GM12878 (cell line): ENCODE measurements at regions not wholly inside any gene's neighbourhood (a gene's known extent, or its start where the extent isn't known, plus 50 kb on each side); places are given as distances from the start of the nearest gene placed in this dataset.

Source experiments
- CREB1 ChIP-seq: IDR thresholded peaks from 2 replicates; pipeline ENCODE4 v1.6.1; 2012; ENCODE audit warnings: low read depth, mild to moderate bottlenecking, inconsistent platforms
- CTCF ChIP-seq, 3 experiments: IDR thresholded peaks in 2 of 3; conservative IDR thresholded peaks in 1 of 3; 2 replicates each; pipeline ENCODE4 v1.5.1; 2011; ENCODE audit warnings: low read depth in 3 of 3, low read length in 3 of 3, mild to moderate bottlenecking in 3 of 3, control low read depth in 2 of 3, moderate library complexity in 2 of 3, inconsistent platforms in 1 of 3, mixed read lengths in 1 of 3; ENCODE audit not compliant: control insufficient read depth in 2 of 3, insufficient read depth in 1 of 3; ENCODE audit errors: extremely low read depth in 1 of 3
- HDGF ChIP-seq: fragments of 450-650 bp; IDR thresholded peaks from 2 replicates; pipeline ENCODE4 v1.6.1; 2016; ENCODE audit warnings: antibody characterized with exemption
- JUND ChIP-seq: IDR thresholded peaks from 2 replicates; pipeline ENCODE4 v1.6.1; 2012; ENCODE audit warnings: low read depth, mild to moderate bottlenecking, low read length, improper control_type of control experiment, moderate library complexity
- POLR2A ChIP-seq: IDR thresholded peaks from 2 replicates; pipeline ENCODE4 v1.6.1; 2011; ENCODE audit warnings: low read depth, mild to moderate bottlenecking, low read length
- POLR2AphosphoS2 ChIP-seq: IDR thresholded peaks from 2 replicates; pipeline ENCODE4 v1.6.1; 2011; ENCODE audit warnings: low read depth, mild to moderate bottlenecking, low read length, improper control_type of control experiment, moderate library complexity
- SIN3A ChIP-seq: IDR thresholded peaks from 2 replicates; pipeline ENCODE4 v1.6.1; 2012; ENCODE audit warnings: low read depth, low read length, improper control_type of control experiment
- SMC3 ChIP-seq: IDR thresholded peaks from 2 replicates; pipeline ENCODE4 v1.6.1; 2011; ENCODE audit warnings: low read length, improper control_type of control experiment, borderline replicate concordance
- USF1 ChIP-seq: IDR thresholded peaks from 2 replicates; pipeline ENCODE4 v1.6.1; 2011; ENCODE audit warnings: borderline replicate concordance, low read depth, mild to moderate bottlenecking, moderate library complexity, mixed read lengths, low read length; ENCODE audit not compliant: insufficient read depth; ENCODE audit errors: extremely low read length
- ZNF24 ChIP-seq: fragments of 450-650 bp; IDR thresholded peaks from 2 replicates; pipeline ENCODE4 v1.6.1; 2017; ENCODE audit warnings: antibody characterized with exemption, mild to moderate bottlenecking

- TF ChIP-seq ZNF24, result no peak
- TF ChIP-seq JUND, result no peak
- TF ChIP-seq HDGF, result no peak
- no peak for TF ChIP-seq CTCF (IDR thresholded peaks at IDR 0.05 in 2 of 3, conservative IDR thresholded peaks at IDR 0.05 in 1 of 3; ENCODE audit: control insufficient read depth in 2 of 3, extremely low read depth in 1 of 3, insufficient read depth in 1 of 3, low read depth in 3 of 3, low read length in 3 of 3)
- TF ChIP-seq USF1, result no peak
- no peak for TF ChIP-seq SMC3
- no peak for TF ChIP-seq POLR2A
- no peak for TF ChIP-seq CREB1
- TF ChIP-seq POLR2AphosphoS2, result no peak
- no peak for TF ChIP-seq SIN3A
Observed at GRCh38 chr11:29780756-29781155, 236.1 kb downstream of the KCNA4 start.
